Central memory CD4-positive, alpha-beta T cell (primary cell): ENCODE measurements at regions not wholly inside any gene's neighbourhood (a gene's known extent, or its start where the extent isn't known, plus 50 kb on each side); places are given as distances from the start of the nearest gene placed in this dataset.

Experiments used
- DNase-seq: peaks from one replicate; pipeline ENCODE4 v3.0.0; 2022

- no peak for DNase-seq
These were observed 488.7 kb upstream of the ID2 start for GRCh38 chr2:8193146-8193545.

- DNase-seq = no peak
These were observed 487.9 kb upstream of the ID2 start for GRCh38 chr2:8193686-8194615.

- no peak for DNase-seq
These were observed 486.1 kb upstream of the ID2 start for GRCh38 chr2:8195784-8196183.

- DNase-seq = no peak
These were observed 485.5 kb upstream of the ID2 start for GRCh38 chr2:8196316-8196715.

GRCh38 chr2:8197101-8197500 lies 484.8 kb upstream of the ID2 start:
- DNase-seq = no peak

DNA sequence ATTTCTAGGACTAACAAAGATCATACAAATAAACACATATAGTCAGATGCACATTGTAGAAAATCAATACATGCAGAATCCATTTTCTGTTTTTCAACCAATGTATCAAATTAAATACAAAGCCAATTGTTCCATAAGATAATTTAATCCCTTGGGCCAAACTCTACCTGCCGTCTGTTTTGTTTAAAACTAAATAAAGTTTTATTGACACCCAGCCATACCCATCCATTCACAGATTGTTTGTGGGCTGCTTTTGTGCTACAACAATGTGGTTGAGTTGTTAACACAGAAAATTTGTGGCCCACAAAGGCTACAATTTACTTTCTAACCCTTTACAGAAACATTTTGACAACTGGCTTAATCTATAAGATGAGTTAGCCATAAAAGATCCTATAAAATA lies 484.0 kb upstream of the ID2 start:
- no peak for DNase-seq

DNA sequence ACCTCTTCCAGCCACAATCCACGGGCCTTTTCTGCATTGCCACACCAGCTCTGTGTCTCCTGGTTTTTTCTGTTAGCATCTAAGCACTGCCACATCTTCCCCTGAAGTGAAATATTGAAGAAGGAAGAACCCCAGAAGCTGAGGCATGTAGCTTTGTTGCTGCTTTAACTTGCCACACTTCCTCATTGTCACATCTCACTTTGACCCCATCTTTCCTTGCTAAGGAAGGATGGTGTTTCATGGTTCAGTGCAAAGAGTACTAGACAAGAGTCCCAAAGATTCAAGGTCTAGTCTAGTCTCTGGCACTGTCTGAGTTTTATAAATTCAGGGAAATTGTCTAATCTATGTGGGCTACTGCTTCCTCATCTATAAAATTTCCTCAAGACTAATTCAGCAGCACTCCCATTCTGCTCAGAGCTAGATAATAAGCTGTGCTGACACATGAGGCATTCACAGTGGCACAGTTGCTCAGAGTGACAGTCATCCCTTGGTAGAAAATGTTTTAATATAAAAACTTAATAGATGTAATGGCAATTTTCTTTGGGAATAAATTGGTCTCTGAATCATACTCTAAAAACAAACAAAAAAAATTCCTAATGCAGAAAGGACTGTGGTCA lies 483.0 kb upstream of the ID2 start:
- no peak for DNase-seq

- no peak for DNase-seq
These were observed 479.7 kb upstream of the ID2 start for GRCh38 chr2:8202132-8202531.

GRCh38 chr2:8203364-8203763 lies 478.5 kb upstream of the ID2 start:
- DNase-seq = no peak

DNA sequence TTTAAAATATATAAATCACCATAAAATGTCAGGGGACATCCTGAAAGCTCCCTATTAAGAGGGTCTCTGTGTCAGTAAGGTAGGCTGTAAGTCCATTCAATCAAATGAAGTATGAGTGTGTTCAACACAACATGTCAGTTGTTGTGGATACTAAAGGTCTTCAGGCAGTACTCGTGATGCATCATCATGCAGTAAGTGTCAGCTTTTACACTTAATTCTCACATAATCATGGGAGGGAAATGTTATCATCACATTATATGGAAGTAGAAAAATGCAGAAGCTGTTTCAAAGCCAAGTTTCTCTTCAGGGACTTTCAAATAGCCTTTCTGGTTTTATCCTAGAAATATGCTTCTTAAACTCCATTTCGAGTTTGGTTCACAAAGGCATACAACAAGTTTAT lies 477.1 kb upstream of the ID2 start:
- no peak for DNase-seq

DNA sequence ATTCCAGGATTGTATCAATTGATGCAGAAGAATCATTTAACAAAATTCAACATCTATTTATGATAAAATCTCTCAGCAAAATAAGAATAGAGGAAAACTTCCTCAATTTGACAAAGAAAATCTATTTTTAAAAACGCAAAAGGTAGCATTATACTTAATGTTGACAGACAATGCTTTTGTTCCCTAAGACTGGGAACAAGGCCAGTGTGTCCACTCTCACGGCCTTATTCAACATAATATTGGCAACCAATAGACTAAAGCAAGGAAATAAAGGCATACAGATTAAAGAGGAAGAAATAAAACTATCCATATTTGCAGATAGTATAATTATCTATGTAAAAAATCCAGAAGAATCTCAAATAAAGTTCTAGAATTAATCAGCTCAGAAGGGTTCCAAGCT lies 472.4 kb upstream of the ID2 start:
- DNase-seq = no peak

- DNase-seq = no peak
These were observed 470.5 kb upstream of the ID2 start for GRCh38 chr2:8211384-8211783.

DNA sequence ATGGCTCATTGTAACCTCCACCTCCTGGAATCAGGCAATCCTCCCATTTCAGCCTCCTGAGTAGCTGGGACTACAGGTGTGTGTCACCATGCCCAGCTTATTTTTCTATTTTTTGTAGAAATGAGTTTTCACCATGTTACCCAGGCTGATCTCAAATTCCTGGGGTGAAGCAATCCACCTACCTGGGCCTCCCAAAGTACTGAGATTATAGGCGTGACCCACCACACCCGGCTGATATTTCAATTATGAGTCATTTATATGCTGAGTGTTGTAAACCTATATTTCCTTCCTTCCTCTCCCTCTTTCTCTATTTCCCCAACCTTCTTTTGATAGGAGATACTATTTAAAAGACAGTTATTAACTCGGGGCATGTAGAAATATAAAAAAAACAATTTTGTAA lies 469.6 kb upstream of the ID2 start:
- no peak for DNase-seq

DNA sequence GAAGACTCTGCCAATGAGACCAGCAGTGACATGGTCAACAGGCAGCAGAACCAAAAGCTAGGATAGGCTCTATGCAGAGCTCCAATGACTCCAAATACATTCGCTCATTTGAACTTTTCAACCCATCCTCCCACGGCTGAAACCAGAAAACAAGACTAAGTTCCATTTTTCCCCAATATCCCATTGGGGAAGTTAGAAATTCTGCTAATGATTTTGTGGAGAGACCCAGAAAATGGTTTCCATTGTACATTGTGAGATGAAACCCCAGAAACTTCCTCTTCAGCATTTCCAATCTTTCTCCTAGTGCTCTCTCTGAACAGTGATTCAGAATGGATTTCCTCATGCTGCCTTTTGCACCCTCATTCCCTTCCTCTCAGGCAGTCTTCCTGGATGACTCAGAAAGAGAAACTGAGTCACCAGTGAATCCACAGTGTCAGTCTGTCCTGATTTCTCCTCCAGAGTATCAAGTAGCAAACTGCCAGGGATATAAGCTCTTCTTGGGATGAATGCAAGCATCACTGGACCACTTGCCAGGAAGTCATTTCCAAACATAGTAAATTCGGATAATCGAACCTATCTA lies 467.7 kb upstream of the ID2 start:
- DNase-seq = no peak

DNA sequence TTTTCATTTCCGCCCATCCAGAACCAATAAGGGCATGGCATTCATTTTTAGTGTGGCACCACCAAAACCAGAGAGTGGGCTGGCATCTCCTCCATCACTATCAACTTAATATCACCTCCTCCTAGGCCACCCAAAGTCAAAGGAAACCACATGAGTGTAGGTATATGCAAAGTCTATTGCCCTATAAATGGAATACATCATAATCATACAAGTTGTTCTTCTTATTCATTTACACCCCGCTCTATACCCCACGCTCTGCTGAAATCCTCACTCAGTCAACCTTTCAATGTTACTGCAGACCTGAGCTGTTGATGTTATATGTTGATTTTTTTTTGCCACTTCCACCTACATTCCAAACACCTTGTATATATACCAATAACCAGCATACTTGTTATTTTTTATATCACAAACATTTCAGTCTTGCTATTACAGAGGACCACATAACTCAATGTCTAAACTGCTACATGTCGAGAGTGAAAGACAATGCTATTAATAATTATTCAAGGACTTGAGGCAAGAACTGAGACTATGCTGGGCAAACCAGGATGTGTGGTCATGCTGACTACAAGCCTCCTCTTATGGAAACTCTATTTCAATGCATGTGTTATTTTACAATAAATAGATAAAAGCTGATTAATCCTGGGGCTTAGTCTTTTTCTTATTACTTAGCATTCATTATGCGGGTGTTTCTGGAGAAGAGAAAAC lies 466.5 kb upstream of the ID2 start:
- no peak for DNase-seq

DNA sequence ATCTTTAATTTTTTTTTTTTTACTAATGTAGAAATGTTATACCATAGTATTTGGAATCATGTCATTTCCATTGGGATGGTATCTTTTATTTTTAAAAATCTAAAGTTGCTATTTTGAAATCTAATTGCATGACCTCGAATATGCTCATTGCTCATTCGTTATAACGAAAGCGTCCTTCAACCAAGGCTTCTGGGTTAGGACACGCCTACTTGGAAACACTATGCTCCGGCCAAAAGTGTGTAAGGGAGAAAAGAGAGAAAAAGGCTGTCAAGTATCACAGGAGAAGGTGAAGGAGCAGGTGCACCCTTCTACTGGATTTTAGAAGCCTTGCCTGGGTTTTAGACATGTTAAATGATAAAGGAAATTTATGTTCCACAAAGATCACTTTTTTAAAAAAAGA lies 465.9 kb upstream of the ID2 start:
- DNase-seq = no peak

DNA sequence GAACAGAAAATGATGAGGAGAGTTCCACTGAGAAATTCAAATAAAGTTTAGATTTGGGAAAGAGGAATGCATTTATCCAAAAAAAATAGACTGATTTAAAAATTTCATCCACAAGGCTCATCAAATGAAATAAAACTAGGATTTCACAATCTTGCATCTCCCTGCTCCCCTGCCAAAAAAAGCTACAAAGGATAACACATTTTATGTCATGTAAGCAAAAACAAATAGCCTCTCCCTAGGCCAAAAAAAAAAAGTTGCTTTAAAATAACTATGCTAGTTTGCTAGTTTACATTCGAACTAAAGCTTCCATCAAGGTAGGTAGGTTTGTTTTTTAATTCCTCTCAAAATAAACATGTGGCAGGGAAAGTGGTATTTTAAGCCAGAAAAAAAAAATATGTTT lies 465.5 kb upstream of the ID2 start:
- no peak for DNase-seq

DNA sequence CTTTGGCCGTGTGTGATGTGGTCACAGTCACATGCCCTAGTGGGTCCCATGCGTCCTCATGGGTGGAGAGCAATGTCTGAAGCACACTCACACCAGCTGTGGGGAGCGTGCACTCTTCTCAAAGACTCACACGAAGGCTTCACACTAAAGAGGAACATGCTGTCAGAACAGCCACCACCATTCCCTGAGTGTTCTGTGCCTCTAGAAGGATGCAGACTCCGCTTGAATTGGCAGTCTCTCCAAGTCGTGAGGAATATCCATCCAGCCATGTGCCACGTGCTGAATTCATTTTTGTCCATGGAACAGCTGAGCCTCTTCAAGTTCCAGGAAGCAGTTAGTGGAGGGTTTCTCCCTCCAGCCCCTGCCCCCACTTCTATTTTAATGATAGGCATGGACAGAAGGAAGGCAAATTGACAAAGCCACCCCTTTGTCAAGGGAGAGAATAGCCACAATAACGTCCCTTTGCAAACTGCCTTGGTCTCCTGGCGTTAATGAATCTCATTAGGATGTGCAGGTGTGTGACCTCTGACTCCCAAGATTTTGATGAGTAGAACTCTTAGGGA lies 464.3 kb upstream of the ID2 start:
- DNase-seq = no peak

- DNase-seq = no peak
These were observed 462.8 kb upstream of the ID2 start for GRCh38 chr2:8219096-8219495.

DNA sequence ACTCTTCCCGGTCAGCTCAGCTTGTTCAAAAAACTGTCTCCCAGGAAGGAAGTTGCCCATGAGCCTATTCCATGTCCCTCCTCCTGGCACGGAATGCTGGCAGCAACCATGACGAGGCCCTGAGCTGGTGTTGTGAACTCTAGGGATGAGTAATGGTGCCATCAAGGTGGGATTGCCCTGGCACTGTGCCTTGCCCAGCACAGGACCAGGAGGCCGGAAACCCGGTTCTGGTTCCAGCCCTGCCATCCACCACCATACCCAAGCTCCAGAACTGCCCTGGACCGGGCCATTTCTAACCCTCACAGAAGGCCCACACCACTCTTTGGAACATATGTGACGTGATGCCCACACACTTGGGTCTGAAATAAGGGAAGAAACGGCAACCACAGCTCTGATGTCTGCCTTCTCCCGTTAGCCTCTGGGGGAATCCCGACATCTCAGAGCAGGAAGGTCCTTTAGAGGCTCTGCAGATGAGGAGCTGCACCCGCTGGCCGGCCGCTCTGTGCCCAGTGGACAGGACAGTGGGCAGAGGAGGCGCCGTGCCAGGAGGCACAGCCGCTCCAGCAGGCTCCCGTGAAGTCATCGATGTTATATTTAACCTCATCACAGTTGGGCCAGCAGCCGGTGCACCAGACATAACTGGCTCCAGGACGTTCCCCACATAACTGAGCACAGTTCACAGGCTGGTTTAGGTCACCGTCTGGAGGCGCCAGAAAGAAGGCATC lies 462.1 kb upstream of the ID2 start:
- DNase-seq = no peak

GRCh38 chr2:8222979-8223694 lies 458.7 kb upstream of the ID2 start:
- no peak for DNase-seq
